ENCODE measurements at regions not wholly inside any gene's neighbourhood (a gene's known extent, or its start where the extent isn't known, plus 50 kb on each side); places are given as distances from the start of the nearest gene placed in this dataset.

- no peaks in the 10 kb centered on the region; the same call in 1 of the 2 replicates for H3K27me3 ChIP-seq (ENCODE audit: insufficient read depth, low read length)
- no peak overlapping the region for H3K27ac ChIP-seq (ENCODE audit: low read length)
- H3K36me3 ChIP-seq (ENCODE audit: insufficient read depth, low read depth, low read length), result no peaks in the 10 kb centered on the region
These were observed 118.8 kb downstream of the C16orf95 start for GRCh38 chr16:87198328-87198832.

GRCh38 chr16:87198881-87199280 is 118.3 kb downstream of the C16orf95 start:
- Histone ChIP-seq H3K27me3 (ENCODE audit: insufficient read depth, low read length) (no peaks in the 10 kb centered on the region; the same call in 1 of the 2 replicates), H3K27ac (ENCODE audit: low read length) (no peak overlapping the region)

More at GRCh38 chr16:87198328-87198832, 118.8 kb downstream of the C16orf95 start:
- peak overlapping the region; percentile 22; the same call in 1 of the 2 replicates for H3K4me3 ChIP-seq (ENCODE audit: low read length)
- H3K9me3 ChIP-seq (ENCODE audit: insufficient read depth, low read depth, low read length), result no peaks in the 10 kb centered on the region
- H3K4me1 ChIP-seq (ENCODE audit: insufficient read depth, low read length), result peaks cover 6% of the 10 kb centered on the region; the same call in 1 of the 2 replicates
- no peak overlapping the region for H3K9ac ChIP-seq (ENCODE audit: low read depth, low read length)

DNA sequence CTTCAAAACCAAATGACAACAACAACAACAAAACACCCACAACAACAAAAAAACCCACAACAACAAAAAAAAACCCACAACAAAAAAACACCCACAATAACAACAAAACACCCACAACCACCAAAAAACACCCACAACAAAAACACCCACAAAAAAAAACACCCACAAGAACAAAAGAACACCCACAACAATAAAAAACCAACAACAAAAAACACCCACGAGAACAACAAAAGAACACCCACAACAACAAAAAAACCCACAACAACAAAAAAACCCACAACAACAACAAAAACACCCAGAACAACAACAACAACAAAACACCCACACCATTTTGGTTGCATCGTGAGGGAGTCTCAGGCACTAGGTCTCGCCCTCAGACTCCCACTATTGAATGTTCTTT is 117.8 kb downstream of the C16orf95 start:
- Histone ChIP-seq H3K4me1 (ENCODE audit: insufficient read depth, low read length) (peaks cover 6% of the 10 kb centered on the region; the same call in 1 of the 2 replicates), H3K9ac (ENCODE audit: low read depth, low read length) (no peak overlapping the region), H3K36me3 (ENCODE audit: insufficient read depth, low read depth, low read length) (no peaks in the 10 kb centered on the region), H3K27me3 (ENCODE audit: insufficient read depth, low read length) (no peaks in the 10 kb centered on the region; the same call in 1 of the 2 replicates), H3K4me3 (ENCODE audit: low read length) (no peak overlapping the region), H3K9me3 (ENCODE audit: insufficient read depth, low read depth, low read length) (no peaks in the 10 kb centered on the region), H3K27ac (ENCODE audit: low read length) (no peak overlapping the region)

More at GRCh38 chr16:87198881-87199280, 118.3 kb downstream of the C16orf95 start:
- Histone ChIP-seq H3K36me3 (ENCODE audit: insufficient read depth, low read depth, low read length) (no peaks in the 10 kb centered on the region), H3K9me3 (ENCODE audit: insufficient read depth, low read depth, low read length) (no peaks in the 10 kb centered on the region), H3K4me3 (ENCODE audit: low read length) (no peak overlapping the region), H3K9ac (ENCODE audit: low read depth, low read length) (no peak overlapping the region), H3K4me1 (ENCODE audit: insufficient read depth, low read length) (peaks cover 6% of the 10 kb centered on the region; the same call in 1 of the 2 replicates)

DNA sequence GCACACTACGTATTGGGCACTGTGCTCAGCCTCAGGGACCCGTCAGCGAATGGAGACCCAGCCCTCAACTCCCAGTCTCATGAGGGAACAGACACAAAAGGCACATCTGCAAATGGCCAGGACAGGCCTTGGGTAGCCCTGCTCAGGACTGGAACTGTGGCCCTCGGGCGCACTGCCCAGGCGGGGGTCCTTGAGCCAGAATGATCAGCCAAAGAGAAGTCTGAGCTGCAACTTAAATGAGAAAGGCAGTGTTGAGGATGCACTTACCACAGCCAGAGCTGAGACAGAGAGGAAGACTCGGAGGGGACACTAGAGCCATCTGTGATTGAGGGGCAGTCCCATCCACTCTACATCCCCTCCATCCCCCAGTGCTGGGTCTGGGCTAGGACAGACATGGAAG is 117.3 kb downstream of the C16orf95 start:
- no peak overlapping the region for H3K4me3 ChIP-seq (ENCODE audit: low read length)
- no peak overlapping the region for H3K9ac ChIP-seq (ENCODE audit: low read depth, low read length)
- H3K27me3 ChIP-seq (ENCODE audit: insufficient read depth, low read length), result no peaks in the 10 kb centered on the region; the same call in 1 of the 2 replicates
- H3K36me3 ChIP-seq (ENCODE audit: insufficient read depth, low read depth, low read length), result no peaks in the 10 kb centered on the region
- peaks cover 6% of the 10 kb centered on the region; the same call in 1 of the 2 replicates for H3K4me1 ChIP-seq (ENCODE audit: insufficient read depth, low read length)
- no peaks in the 10 kb centered on the region for H3K9me3 ChIP-seq (ENCODE audit: insufficient read depth, low read depth, low read length)
- no peak overlapping the region for H3K27ac ChIP-seq (ENCODE audit: low read length)

GRCh38 chr16:87200637-87201036 is 116.6 kb downstream of the C16orf95 start:
- no peaks in the 10 kb centered on the region; the same call in 1 of the 2 replicates for H3K27me3 ChIP-seq (ENCODE audit: insufficient read depth, low read length)
- no peak overlapping the region for H3K27ac ChIP-seq (ENCODE audit: low read length)
- peaks cover 6% of the 10 kb centered on the region; the same call in 1 of the 2 replicates for H3K4me1 ChIP-seq (ENCODE audit: insufficient read depth, low read length)

DNA sequence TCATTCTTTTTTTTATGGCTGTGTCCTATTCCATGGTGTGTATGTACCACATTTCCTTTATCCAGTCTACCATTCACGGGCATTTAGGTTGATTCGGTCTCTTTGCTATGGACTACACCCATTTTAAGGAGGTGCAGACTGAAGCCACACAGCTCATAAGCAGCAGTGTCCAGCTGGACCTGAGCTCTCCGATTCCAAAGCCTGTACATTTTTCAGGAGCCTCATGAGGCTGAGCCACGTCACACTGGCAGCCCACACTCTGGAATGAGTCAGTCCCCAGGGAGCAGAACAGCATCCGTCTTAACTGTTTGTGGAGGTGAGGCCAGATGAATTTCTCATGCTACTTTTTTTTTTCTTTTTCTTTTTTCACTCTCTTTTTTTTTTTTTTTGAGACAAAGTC is 116.1 kb downstream of the C16orf95 start:
- Histone ChIP-seq H3K4me3 (ENCODE audit: low read length) (no peak overlapping the region), H3K27ac (ENCODE audit: low read length) (no peak overlapping the region), H3K36me3 (ENCODE audit: insufficient read depth, low read depth, low read length) (no peaks in the 10 kb centered on the region), H3K9me3 (ENCODE audit: insufficient read depth, low read depth, low read length) (no peaks in the 10 kb centered on the region), H3K27me3 (ENCODE audit: insufficient read depth, low read length) (no peaks in the 10 kb centered on the region; the same call in 1 of the 2 replicates), H3K9ac (ENCODE audit: low read depth, low read length) (no peak overlapping the region), H3K4me1 (ENCODE audit: insufficient read depth, low read length) (peaks cover 6% of the 10 kb centered on the region; the same call in 1 of the 2 replicates)

More at GRCh38 chr16:87200637-87201036, 116.6 kb downstream of the C16orf95 start:
- Histone ChIP-seq H3K36me3 (ENCODE audit: insufficient read depth, low read depth, low read length) (no peaks in the 10 kb centered on the region), H3K9me3 (ENCODE audit: insufficient read depth, low read depth, low read length) (no peaks in the 10 kb centered on the region), H3K4me3 (ENCODE audit: low read length) (no peak overlapping the region), H3K9ac (ENCODE audit: low read depth, low read length) (no peak overlapping the region)

- no peak overlapping the region for H3K9ac ChIP-seq (ENCODE audit: low read depth, low read length)
These were observed 115.4 kb downstream of the C16orf95 start for GRCh38 chr16:87201790-87202189.

DNA sequence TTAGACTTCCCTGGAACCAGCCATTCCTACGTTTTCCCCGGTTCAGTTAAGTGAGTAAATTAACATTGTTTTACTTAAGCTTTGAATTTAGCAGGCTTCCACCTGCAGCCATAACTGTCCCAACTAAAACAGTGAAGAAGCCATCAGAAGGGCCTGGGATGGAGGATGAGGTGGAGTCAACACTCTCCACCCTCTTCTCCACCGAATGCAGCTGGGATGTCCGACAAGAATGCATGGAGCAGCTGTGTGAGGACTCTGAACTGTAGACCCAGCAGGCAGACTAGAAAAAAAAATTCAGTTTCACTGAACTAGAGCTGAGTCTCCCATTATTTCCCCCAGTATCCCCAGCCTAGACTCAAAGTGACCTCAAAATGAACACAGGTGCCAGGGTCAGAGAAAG is 114.8 kb downstream of the C16orf95 start:
- Histone ChIP-seq H3K27me3 (ENCODE audit: insufficient read depth, low read length) (no peaks in the 10 kb centered on the region; the same call in 1 of the 2 replicates), H3K9ac (ENCODE audit: low read depth, low read length) (no peak overlapping the region), H3K27ac (ENCODE audit: low read length) (no peak overlapping the region), H3K4me3 (ENCODE audit: low read length) (no peak overlapping the region), H3K9me3 (ENCODE audit: insufficient read depth, low read depth, low read length) (no peaks in the 10 kb centered on the region), H3K36me3 (ENCODE audit: insufficient read depth, low read depth, low read length) (no peaks in the 10 kb centered on the region), H3K4me1 (ENCODE audit: insufficient read depth, low read length) (peaks cover 6% of the 10 kb centered on the region; the same call in 1 of the 2 replicates)

More at GRCh38 chr16:87201790-87202189, 115.4 kb downstream of the C16orf95 start:
- H3K27ac ChIP-seq (ENCODE audit: low read length), result no peak overlapping the region
- H3K9me3 ChIP-seq (ENCODE audit: insufficient read depth, low read depth, low read length), result no peaks in the 10 kb centered on the region
- H3K27me3 ChIP-seq (ENCODE audit: insufficient read depth, low read length), result no peaks in the 10 kb centered on the region; the same call in 1 of the 2 replicates
- H3K36me3 ChIP-seq (ENCODE audit: insufficient read depth, low read depth, low read length), result no peaks in the 10 kb centered on the region
- H3K4me1 ChIP-seq (ENCODE audit: insufficient read depth, low read length), result peaks cover 6% of the 10 kb centered on the region; the same call in 1 of the 2 replicates
- H3K4me3 ChIP-seq (ENCODE audit: low read length), result no peak overlapping the region

DNA sequence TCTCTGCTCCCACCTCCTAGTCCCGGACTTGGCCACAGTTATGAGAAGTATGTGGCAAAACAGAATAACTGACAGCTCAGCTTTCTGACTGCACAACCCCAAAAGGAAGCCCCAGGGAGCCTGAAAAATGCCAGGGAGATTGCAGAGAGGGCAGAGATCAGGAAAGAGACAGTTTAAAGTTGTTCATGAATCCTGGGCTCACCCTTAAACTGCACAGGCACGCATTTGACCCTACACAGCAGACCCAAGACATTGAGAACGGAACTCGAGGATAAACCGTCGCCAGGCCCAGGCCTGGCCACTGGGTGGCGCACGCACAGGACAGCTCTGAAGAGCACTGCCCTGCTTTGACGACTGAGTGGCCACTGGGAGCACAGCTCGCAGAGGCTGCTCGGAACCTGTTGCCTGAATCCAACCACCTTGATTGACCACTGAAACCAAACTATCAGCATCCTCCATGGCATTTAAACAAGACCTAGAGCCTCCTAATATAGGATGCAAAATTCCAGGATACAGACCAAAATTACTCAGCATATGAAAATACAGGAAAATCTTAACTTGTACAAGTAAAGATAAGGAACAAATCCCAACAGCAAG is 114.0 kb downstream of the C16orf95 start:
- Histone ChIP-seq H3K36me3 (ENCODE audit: insufficient read depth, low read depth, low read length) (no peaks in the 10 kb centered on the region), H3K27ac (ENCODE audit: low read length) (no peak overlapping the region), H3K9me3 (ENCODE audit: insufficient read depth, low read depth, low read length) (no peaks in the 10 kb centered on the region), H3K9ac (ENCODE audit: low read depth, low read length) (no peak overlapping the region), H3K4me1 (ENCODE audit: insufficient read depth, low read length) (peaks cover 5% of the 10 kb centered on the region; the same call in 1 of the 2 replicates), H3K4me3 (ENCODE audit: low read length) (no peak overlapping the region), H3K27me3 (ENCODE audit: insufficient read depth, low read length) (no peaks in the 10 kb centered on the region)

GRCh38 chr16:87206646-87207451 is 110.3 kb downstream of the C16orf95 start:
- Histone ChIP-seq H3K9me3 (ENCODE audit: insufficient read depth, low read depth, low read length) (0 out of 2 replicates have a peak, but pooled peaks cover 3% of the 10 kb centered on the region), H3K27me3 (ENCODE audit: insufficient read depth, low read length) (no peaks in the 10 kb centered on the region), H3K4me1 (ENCODE audit: insufficient read depth, low read length) (no peaks in the 10 kb centered on the region; the same call in 1 of the 2 replicates), H3K27ac (ENCODE audit: low read length) (no peak overlapping the region), H3K9ac (ENCODE audit: low read depth, low read length) (no peak overlapping the region), H3K4me3 (ENCODE audit: low read length) (no peak overlapping the region), H3K36me3 (ENCODE audit: insufficient read depth, low read depth, low read length) (no peaks in the 10 kb centered on the region)

GRCh38 chr16:87207509-87207908 is 109.7 kb downstream of the C16orf95 start:
- Histone ChIP-seq H3K27ac (ENCODE audit: low read length) (no peak overlapping the region), H3K9me3 (ENCODE audit: insufficient read depth, low read depth, low read length) (0 out of 2 replicates have a peak, but pooled peaks cover 3% of the 10 kb centered on the region), H3K27me3 (ENCODE audit: insufficient read depth, low read length) (no peaks in the 10 kb centered on the region), H3K4me3 (ENCODE audit: low read length) (no peak overlapping the region), H3K4me1 (ENCODE audit: insufficient read depth, low read length) (no peaks in the 10 kb centered on the region; the same call in 1 of the 2 replicates), H3K36me3 (ENCODE audit: insufficient read depth, low read depth, low read length) (no peaks in the 10 kb centered on the region), H3K9ac (ENCODE audit: low read depth, low read length) (no peak overlapping the region)
